Liver (tissue), 3 donors: ENCODE measurements at regions not wholly inside any gene's neighbourhood (a gene's known extent, or its start where the extent isn't known, plus 50 kb on each side); places are given as distances from the start of the nearest gene placed in this dataset.

Source experiments
- CTCF ChIP-seq: fragments of 150-350 bp; IDR thresholded peaks from 2 replicates; pipeline ENCODE4 v1.5.1; 2017; ENCODE audit warnings: improper control_type of control experiment, low read depth, low read length; ENCODE audit not compliant: missing input control
- GABPA ChIP-seq, 2 donors: IDR thresholded peaks in 1 of 2; conservative IDR thresholded peaks in 1 of 2; 2 replicates each; pipeline ENCODE4 v1.6.1; 2016; ENCODE audit warnings: antibody characterized with exemption in 2 of 2, mild to moderate bottlenecking in 1 of 2, moderate library complexity in 1 of 2
- HNF4A ChIP-seq, 2 donors: conservative IDR thresholded peaks; 2 replicates each; pipeline ENCODE4 v1.6.1; 2016; ENCODE audit warnings: antibody characterized with exemption in 2 of 2, mild to moderate bottlenecking in 2 of 2
- MAX ChIP-seq: IDR thresholded peaks from 2 replicates; pipeline ENCODE4 v1.6.1; 2016; ENCODE audit warnings: antibody characterized with exemption
- NR2F2 ChIP-seq: IDR thresholded peaks from 2 replicates; pipeline ENCODE4 v1.6.1; 2016; ENCODE audit warnings: antibody characterized with exemption
- REST ChIP-seq: IDR thresholded peaks from 2 replicates; pipeline ENCODE4 v1.6.1; 2016; ENCODE audit warnings: antibody characterized with exemption, mild to moderate bottlenecking
- RXRA ChIP-seq, 2 donors: IDR thresholded peaks; 2 replicates each; pipeline ENCODE4 v1.6.1; 2017 to 2018; ENCODE audit warnings: antibody characterized with exemption in 2 of 2, mild to moderate bottlenecking in 1 of 2
- SP1 ChIP-seq: IDR thresholded peaks from 2 replicates; pipeline ENCODE4 v1.6.1; 2018; ENCODE audit warnings: antibody characterized with exemption, mild to moderate bottlenecking
- TAF1 ChIP-seq: conservative IDR thresholded peaks from 2 replicates; pipeline ENCODE4 v1.6.1; 2016; ENCODE audit warnings: antibody characterized with exemption, mild to moderate bottlenecking
- YY1 ChIP-seq: IDR thresholded peaks from 2 replicates; pipeline ENCODE4 v1.6.1; 2016; ENCODE audit warnings: antibody characterized with exemption, mild to moderate bottlenecking
- ZBTB33 ChIP-seq: IDR thresholded peaks from 2 replicates; pipeline ENCODE4 v1.6.1; 2016; ENCODE audit warnings: antibody characterized with exemption
- donor health status: healthy.
- donor health status: healthy.

GRCh38 chr15:35958021-35958420, 412.1 kb upstream of the DPH6 start:
- no peak for TF ChIP-seq TAF1
- TF ChIP-seq GABPA (IDR thresholded peaks at IDR 0.05 in 1 of 2, conservative IDR thresholded peaks at IDR 0.05 in 1 of 2), result no peak
- no peak for TF ChIP-seq ZBTB33
- TF ChIP-seq REST, result no peak
- no peak for TF ChIP-seq CTCF
- no peak for TF ChIP-seq YY1
- no peak for TF ChIP-seq NR2F2
- TF ChIP-seq SP1, result no peak
- TF ChIP-seq MAX, result no peak
- no peak for TF ChIP-seq RXRA (IDR thresholded peaks at IDR 0.05)
- no peak for TF ChIP-seq HNF4A (conservative IDR thresholded peaks at IDR 0.05)
